ENCODE measurements at regions not wholly inside any gene's neighbourhood (a gene's known extent, or its start where the extent isn't known, plus 50 kb on each side); places are given as distances from the start of the nearest gene placed in this dataset.

- TF ChIP-seq, protein P1, sequence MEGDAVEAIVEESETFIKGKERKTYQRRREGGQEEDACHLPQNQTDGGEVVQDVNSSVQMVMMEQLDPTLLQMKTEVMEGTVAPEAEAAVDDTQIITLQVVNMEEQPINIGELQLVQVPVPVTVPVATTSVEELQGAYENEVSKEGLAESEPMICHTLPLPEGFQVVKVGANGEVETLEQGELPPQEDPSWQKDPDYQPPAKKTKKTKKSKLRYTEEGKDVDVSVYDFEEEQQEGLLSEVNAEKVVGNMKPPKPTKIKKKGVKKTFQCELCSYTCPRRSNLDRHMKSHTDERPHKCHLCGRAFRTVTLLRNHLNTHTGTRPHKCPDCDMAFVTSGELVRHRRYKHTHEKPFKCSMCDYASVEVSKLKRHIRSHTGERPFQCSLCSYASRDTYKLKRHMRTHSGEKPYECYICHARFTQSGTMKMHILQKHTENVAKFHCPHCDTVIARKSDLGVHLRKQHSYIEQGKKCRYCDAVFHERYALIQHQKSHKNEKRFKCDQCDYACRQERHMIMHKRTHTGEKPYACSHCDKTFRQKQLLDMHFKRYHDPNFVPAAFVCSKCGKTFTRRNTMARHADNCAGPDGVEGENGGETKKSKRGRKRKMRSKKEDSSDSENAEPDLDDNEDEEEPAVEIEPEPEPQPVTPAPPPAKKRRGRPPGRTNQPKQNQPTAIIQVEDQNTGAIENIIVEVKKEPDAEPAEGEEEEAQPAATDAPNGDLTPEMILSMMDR (IDR thresholded peaks at IDR 0.05; ENCODE audit: low read depth, low read length), result no peak
- H3K4me3 ChIP-seq (replicated peaks in 1 of 2; ENCODE audit: low read depth in 2 of 2, low read length in 2 of 2), result no peak overlapping the region
- no peak for DNase-seq (ENCODE audit: low read depth in 2 of 2)
These were observed 126.9 kb upstream of the ANKRD55 start for GRCh38 chr5:56359809-56360685.

DNA sequence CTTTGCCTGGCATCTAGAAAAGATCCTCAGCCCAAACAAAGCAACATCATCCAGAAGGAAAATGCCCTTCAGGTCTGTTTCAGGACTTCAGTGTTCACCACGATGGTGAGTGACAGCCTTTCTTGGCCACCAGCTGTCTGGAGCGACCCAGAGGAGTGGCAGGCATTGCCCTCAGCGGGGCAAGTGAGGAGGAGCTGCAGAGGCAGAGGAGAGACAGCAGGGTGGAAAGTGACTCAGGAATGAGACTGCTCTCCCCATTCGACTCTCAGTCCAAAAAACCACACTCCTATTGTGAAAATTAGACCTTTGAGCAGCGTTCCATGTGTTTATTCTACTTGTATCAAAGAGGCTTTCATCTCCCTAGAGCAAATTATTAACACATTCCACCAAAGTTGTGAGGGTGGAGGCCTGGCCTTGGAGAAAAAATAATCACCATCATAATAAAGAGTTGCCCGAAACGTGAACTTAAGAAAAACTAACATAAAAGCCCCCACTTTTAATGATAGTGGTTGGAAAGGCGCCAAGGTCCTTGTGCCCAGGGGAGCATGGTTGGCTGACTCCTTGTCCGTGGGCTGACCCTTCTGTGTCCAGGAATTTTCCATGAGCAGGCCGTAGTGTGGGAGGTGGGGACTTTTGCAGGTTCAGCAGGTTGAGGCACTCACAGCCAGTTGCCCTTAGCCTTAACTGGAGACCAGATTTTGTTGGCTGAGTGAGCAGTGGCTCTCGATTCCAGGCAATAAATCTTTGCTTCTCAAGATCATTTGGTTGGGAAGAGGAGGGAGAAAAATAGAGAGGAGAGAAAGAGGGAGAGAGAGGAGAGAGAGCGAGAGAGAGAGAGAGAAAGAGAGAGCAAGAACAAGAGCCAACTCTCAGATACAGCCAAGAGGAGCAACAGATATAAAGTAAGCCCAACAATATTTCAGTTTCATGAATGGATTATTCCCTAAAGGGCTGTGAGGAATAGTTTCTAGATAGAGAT is 125.9 kb upstream of the ANKRD55 start:
- peak; percentile 25 to 45 for DNase-seq (ENCODE audit: low read depth in 2 of 2)
- TF ChIP-seq, protein P1 (IDR thresholded peaks at IDR 0.05; ENCODE audit: low read depth, low read length), result no peak

DNA sequence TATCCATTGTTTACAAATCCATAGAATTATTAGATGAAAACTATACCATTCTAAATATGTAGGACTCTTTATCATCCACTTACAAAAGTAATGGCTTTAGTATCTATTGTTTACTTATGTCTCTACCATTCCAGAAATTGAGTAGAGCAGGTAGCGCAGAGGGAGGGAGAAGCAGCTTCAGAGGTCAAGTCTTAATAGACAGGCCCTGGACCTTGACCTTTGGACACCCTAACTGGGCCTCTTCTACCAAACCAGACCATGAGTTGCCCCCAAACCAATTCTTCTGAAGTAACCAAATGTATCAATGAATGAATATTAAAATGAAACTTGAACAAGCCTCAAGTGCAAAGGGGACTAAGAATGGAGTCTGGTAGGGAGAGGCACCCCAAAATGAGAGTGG is 124.9 kb upstream of the ANKRD55 start:
- no peak overlapping the region for H3K4me3 ChIP-seq (replicated peaks in 1 of 2; ENCODE audit: low read depth in 2 of 2, low read length in 2 of 2)
- no peak for DNase-seq (ENCODE audit: low read depth in 2 of 2)
- TF ChIP-seq, protein P1 (IDR thresholded peaks at IDR 0.05; ENCODE audit: low read depth, low read length), result no peak

More for the DNA sequence above, 125.9 kb upstream of the ANKRD55 start:
- H3K4me3 ChIP-seq (replicated peaks in 1 of 2; ENCODE audit: low read depth in 2 of 2, low read length in 2 of 2), result no peak overlapping the region

GRCh38 chr5:56357426-56357825 is 124.3 kb upstream of the ANKRD55 start:
- H3K4me3 ChIP-seq (replicated peaks in 1 of 2; ENCODE audit: low read depth in 2 of 2, low read length in 2 of 2), result no peak overlapping the region
- TF ChIP-seq, protein P1 (IDR thresholded peaks at IDR 0.05; ENCODE audit: low read depth, low read length), result no peak
- no peak for DNase-seq (ENCODE audit: low read depth in 2 of 2)

GRCh38 chr5:56356836-56357160 is 123.7 kb upstream of the ANKRD55 start:
- DNase-seq (ENCODE audit: low read depth in 2 of 2), result no peak
- H3K4me3 ChIP-seq (replicated peaks in 1 of 2; ENCODE audit: low read depth in 2 of 2, low read length in 2 of 2), result no peak overlapping the region
- TF ChIP-seq, protein P1 (IDR thresholded peaks at IDR 0.05; ENCODE audit: low read depth, low read length), result no peak

DNA sequence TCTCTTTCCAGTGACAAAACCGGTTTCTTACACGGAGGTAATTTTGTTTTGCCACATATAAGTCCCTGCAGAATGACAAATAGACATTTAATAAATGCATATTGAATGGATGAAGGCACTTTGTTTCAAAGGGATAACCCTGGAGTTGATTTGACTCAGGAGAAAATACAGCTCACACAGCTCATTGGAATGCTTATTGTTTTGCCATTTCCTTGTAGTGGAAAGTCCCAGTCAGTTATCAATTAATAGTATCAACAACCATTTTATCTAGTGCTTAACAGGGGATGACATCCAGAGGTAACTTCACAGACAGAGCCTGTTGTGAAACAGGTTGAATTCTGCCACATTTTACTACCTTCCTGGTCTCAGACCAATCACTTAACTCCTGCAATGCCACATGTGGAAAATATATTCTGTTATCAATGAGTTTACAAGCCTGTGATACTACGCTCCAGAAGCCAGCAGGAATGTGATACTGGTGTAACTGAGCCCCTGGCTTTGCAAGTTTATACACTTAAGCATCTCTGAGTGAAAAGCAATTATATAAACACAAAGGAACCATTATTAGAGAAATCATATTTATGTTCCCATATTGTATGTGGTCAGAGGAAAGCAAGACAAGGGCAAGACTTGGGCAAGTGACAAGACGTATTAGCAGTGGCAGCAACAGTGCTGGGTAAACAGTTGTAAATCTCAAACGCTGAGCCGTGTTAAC is 123.1 kb upstream of the ANKRD55 start:
- TF ChIP-seq, protein P1 (IDR thresholded peaks at IDR 0.05; ENCODE audit: low read depth, low read length), result no peak
- no peak overlapping the region for H3K4me3 ChIP-seq (replicated peaks in 1 of 2; ENCODE audit: low read depth in 2 of 2, low read length in 2 of 2)
- no peak for DNase-seq (ENCODE audit: low read depth in 2 of 2)
